Myocyte (in vitro differentiated cells): ENCODE measurements at regions not wholly inside any gene's neighbourhood (a gene's known extent, or its start where the extent isn't known, plus 50 kb on each side); places are given as distances from the start of the nearest gene placed in this dataset.

Experiments used
- DNase-seq: peaks from one replicate; pipeline ENCODE4 v3.0.0-alpha.2; 2012; ENCODE audit warnings: low read depth

GRCh38 chr11:116478669-116479668 lies 293.8 kb downstream of the BUD13 start:
- no peak for DNase-seq

GRCh38 chr11:116478205-116478604 lies 294.6 kb downstream of the BUD13 start:
- no peak for DNase-seq

DNA sequence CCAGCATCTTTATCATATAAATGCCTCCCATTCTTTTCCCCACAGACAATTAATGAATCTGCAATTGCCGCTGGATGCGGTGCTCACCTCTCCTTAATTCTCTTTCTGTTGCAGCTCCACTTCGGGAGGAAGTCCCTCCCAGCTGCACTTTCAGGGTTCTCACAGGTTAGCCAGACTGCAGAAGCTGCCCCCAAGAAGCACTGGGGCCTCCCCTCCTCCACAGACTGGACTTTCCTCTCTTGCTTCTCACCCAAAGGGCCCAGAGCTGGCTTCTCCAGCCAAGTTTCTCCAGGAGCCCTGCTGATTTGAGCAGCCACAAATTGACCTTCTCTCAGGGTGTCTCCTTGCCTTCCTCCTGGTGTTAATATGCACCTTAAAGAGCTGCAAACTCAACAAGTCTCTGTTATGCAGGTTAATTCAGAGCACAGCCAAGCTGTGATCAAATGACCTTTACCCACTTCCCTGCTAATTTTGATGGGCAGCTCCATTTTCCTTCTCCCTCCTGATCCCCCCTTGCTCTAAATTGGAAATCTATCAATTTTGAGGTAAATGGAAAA lies 298.9 kb downstream of the BUD13 start:
- no peak for DNase-seq

GRCh38 chr11:116473206-116473769 lies 299.5 kb downstream of the BUD13 start:
- DNase-seq, result no peak

GRCh38 chr11:116472651-116473050 lies 300.1 kb downstream of the BUD13 start:
- DNase-seq, result no peak

DNA sequence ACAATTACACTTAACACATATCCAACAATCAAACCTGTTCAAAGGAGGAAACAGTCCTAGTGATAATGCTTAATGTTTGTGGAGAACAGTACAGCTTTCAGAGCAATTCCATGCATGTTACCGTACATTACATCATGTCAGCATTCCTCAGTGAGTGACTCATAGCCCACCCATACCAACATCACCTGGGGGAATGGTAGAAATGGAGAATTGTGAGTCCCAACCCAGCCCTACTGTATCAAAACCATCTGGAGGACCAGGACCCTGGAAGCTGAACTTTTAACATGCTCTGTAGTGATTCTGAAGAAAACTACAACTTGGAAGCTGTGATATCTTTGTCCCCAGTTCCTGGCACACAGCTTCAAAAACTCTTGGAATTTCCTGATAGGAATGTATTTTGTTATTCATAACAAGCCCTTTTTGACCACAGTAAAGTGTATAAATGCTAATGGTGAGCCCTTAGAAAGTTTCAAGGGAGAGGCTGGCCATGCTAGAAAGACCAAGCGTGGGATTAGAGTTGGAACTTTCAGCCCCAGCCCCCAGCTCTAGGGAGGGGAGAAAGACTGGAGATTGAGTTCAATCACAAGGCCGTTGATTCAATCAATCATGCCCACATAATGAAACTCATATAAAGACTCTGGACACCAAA lies 301.1 kb downstream of the BUD13 start:
- DNase-seq, result no peak

GRCh38 chr11:116468699-116469098 lies 304.1 kb downstream of the BUD13 start:
- no peak for DNase-seq

GRCh38 chr11:116467823-116468222 lies 305.0 kb downstream of the BUD13 start:
- no peak for DNase-seq

GRCh38 chr11:116466801-116467200 lies 306.0 kb downstream of the BUD13 start:
- no peak for DNase-seq

- no peak for DNase-seq
Measured at GRCh38 chr11:116466191-116466590, 306.6 kb downstream of the BUD13 start.

DNA sequence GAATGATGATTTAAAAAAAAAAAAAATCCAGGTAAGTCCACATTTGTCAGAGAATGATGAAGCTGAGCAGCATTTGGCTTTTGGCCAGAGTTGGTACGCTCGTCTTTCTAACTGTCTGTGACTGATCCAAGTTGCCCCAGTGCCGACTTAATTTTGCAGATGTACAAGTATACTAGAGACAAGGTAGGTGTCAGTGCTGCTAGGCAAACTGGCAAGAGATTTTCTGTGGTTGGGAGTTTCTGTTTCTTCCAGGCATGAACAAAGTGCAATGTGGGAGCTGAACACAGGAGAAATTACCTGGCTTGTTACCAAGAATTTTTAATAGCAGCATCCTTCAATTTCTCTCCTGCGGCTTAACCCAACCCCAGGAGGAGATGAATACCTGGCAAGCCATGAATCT lies 307.7 kb downstream of the BUD13 start:
- DNase-seq, result no peak

DNA sequence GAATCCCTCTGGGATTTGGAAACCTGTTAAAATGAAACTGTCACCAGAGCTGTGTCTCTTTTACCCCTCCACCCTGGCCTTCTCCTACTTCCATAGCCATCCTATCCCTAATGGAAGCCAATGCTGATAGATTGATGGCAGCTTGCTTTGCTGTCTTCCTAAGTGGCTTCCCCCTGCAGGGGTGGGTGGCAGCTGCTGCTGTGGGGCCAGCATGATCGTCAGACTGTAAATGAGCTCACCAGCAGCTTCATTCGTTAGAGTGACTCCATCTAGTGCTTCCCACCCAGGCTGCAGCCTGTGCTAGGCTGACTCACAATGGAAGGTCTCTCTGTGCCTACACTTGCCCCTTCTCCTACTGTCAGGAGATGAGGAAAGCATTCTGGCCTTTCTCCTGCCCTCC lies 311.0 kb downstream of the BUD13 start:
- no peak for DNase-seq

GRCh38 chr11:116460156-116460920 lies 312.4 kb downstream of the BUD13 start:
- no peak for DNase-seq

DNA sequence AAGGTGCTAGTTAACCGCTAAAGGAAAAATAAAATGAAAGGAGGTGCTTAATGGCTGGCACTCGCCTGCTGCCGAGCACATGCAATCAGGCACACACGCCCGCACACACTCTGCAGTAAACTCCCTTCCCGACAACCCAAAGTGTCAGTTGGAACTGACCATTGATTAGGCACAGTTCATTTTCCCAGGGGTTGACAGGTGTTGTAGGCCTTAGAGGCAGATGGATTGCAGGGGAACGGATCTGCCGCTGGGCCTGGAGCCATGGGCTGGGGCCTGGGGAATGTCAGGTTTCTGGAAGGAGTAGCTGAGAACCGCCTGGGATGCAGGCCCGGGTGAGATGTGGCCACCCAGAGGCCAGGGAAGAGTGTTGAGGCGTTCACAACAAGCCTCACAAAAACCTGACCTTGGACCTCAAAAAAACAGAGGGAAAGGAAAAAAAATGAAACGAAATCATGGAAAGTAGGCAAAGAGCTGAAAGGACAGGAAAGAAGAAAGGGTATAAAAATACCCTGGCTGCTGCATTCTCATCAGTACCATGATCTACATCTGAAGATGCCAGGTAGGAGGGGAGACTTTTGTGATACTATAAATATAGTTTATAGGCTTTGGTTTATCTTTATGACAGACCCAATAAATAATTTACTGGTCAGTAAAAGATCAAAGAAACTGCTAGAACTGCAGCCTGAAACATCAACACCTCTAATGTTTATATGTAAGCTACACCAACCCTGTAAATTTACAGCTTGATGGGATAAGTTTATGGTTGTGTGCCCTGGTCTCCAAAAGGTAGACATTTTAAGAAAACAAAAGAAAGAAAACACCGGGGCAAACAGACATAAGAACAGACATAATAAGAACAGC lies 313.4 kb downstream of the BUD13 start:
- DNase-seq, result no peak

- DNase-seq, result no peak
Measured at GRCh38 chr11:116458546-116458945, 314.2 kb downstream of the BUD13 start.

GRCh38 chr11:116457336-116458007 lies 315.3 kb downstream of the BUD13 start:
- no peak for DNase-seq

GRCh38 chr11:116454951-116455350 lies 317.8 kb downstream of the BUD13 start:
- no peak for DNase-seq

DNA sequence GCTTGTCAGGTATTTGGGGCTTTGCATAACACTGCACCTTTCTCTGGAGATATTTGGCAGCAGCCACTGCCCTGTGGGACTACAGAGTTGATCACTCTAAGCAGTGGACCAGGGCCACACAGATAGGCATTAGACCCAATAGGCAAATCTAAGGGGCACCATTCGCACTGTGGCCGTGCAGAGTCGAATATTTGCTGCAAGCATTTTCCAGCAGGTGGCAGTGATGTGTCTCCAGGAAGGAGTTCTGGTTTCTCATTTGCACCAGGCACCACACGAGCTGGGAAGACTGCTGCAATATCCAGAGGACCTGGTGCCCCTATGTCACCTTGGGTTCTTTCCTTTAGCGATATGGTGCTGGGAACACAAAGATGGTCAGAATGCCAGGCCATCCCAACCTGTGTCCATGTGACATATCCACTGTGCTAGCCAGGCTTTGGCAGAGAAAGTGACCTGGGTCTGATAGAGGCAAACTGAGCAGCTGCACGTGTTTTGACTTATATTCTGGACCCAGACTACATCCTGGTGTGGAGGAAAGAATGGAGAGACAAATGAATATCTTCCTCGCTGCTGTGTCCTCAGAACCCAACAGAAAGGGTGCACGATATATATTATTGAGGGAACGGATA lies 318.7 kb downstream of the BUD13 start:
- peak; percentile 1 for DNase-seq

- no peak for DNase-seq
Measured at GRCh38 chr11:116452461-116452860, 320.3 kb downstream of the BUD13 start.
